ENCODE measurements at regions not wholly inside any gene's neighbourhood (a gene's known extent, or its start where the extent isn't known, plus 50 kb on each side); places are given as distances from the start of the nearest gene placed in this dataset.

GRCh38 chr6:153594871-153595270 is 444.2 kb upstream of the OPRM1 start:
- no peak overlapping the region for H2BK12ac ChIP-seq (ENCODE audit: low read depth, low read length)
- H3K4ac ChIP-seq (replicated peaks; ENCODE audit: insufficient read length, low read depth, low read length), result no peak overlapping the region
- no peak overlapping the region for H3K4me3 ChIP-seq (ENCODE audit: extremely low read depth in 1 of 4, insufficient read depth in 2 of 4, low read depth in 3 of 4, low read length in 4 of 4)
- H2AFZ ChIP-seq (ENCODE audit: low read length), result no peak overlapping the region; the same call in 1 of the 2 replicates
- 100% methylated on average over 1 of the region's 1 CpG; no CpG with 5 or more reads in 1 of the 2 experiments for WGBS, 2 experiments (ENCODE audit: extremely low coverage in 1 of 2, insufficient coverage in 1 of 2, insufficient read length in 1 of 2, insufficient replicate concordance in 2 of 2, low coverage in 1 of 2, low lambda C conversion rate in 2 of 2, missing lambda C conversion rate in 1 of 2)
- no peak overlapping the region for H3K14ac ChIP-seq (ENCODE audit: insufficient read length)
- H3K4me2 ChIP-seq (ENCODE audit: insufficient read depth in 1 of 2, low read depth in 2 of 2, low read length in 2 of 2), result no peak overlapping the region
- no peaks in the 10 kb centered on the region for H3K79me2 ChIP-seq (ENCODE audit: control insufficient read depth in 1 of 2, insufficient read depth in 2 of 2, low read length in 2 of 2)
- no peaks in the 10 kb centered on the region; a peak in 1 of 7 replicates for H3K27me3 ChIP-seq (replicated peaks in 1 of 4; ENCODE audit: control insufficient read depth in 3 of 4, extremely low read depth in 1 of 4, insufficient read depth in 3 of 4, low read length in 3 of 4)
- FAIRE-seq (no peak), DNase-seq (ENCODE audit: low read depth in 1 of 2, low spot score in 2 of 2) (no peak)
- POLR2A ChIA-PET (ENCODE audit: partially characterized antibody), result no interaction called here
- H3K9ac ChIP-seq (replicated peaks in 1 of 4; ENCODE audit: extremely low read depth in 1 of 4, low read depth in 3 of 4, low read length in 3 of 4), result no peak overlapping the region
- H3K9me3 ChIP-seq (ENCODE audit: insufficient read depth in 2 of 2, low read depth in 1 of 2, low read length in 1 of 2), result no peaks in the 10 kb centered on the region
- CTCF ChIA-PET (ENCODE audit: partially characterized antibody), result no interaction called here
- no peaks in the 10 kb centered on the region for H3K79me1 ChIP-seq (ENCODE audit: low read depth, low read length)
- no peaks in the 10 kb centered on the region for H3K36me3 ChIP-seq (ENCODE audit: control insufficient read depth in 2 of 4, insufficient read depth in 4 of 4, low read length in 3 of 4)
- H4K5ac ChIP-seq (ENCODE audit: insufficient read length, low read depth, low read length), result no peak overlapping the region
- H2BK120ac ChIP-seq (replicated peaks; ENCODE audit: low read depth, low read length), result no peak overlapping the region
- H2BK5ac ChIP-seq (ENCODE audit: low read depth, low read length), result no peak overlapping the region
- H3K18ac ChIP-seq (ENCODE audit: extremely low read depth, low read length), result no peak overlapping the region
- no peaks in the 10 kb centered on the region for H3K23me2 ChIP-seq (ENCODE audit: low read depth, low read length)
- no peak overlapping the region for H2BK20ac ChIP-seq (ENCODE audit: low read length)
- H4K20me1 ChIP-seq (replicated peaks in 1 of 2; ENCODE audit: control insufficient read depth in 1 of 2, insufficient read depth in 2 of 2, low read length in 2 of 2), result no peaks in the 10 kb centered on the region
- no peak overlapping the region for H4K8ac ChIP-seq (ENCODE audit: extremely low read depth, insufficient read depth, low read length)
- no peak overlapping the region for H2BK15ac ChIP-seq (ENCODE audit: low read length)
- no peak overlapping the region for H4K91ac ChIP-seq (replicated peaks; ENCODE audit: insufficient read length, low read length)
- H3K56ac ChIP-seq (replicated peaks; ENCODE audit: insufficient read length, low read depth, low read length), result no peak overlapping the region
- H3K23ac ChIP-seq (ENCODE audit: insufficient read length), result no peak overlapping the region
- no peak overlapping the region for H2AK5ac ChIP-seq (ENCODE audit: low read depth, low read length)
- H3K27ac ChIP-seq (ENCODE audit: low read depth, low read length), result no peak overlapping the region; the same call in 1 of the 2 replicates
- H3K4me1 ChIP-seq (replicated peaks in 1 of 4; ENCODE audit: control insufficient read depth in 3 of 4, insufficient read depth in 4 of 4, low read length in 3 of 4), result no peaks in the 10 kb centered on the region
- no peak for TF ChIP-seq SUZ12 (IDR thresholded peaks at IDR 0.05; ENCODE audit: low read length)
- no peak for TF ChIP-seq MAFK (IDR thresholded peaks at IDR 0.05; ENCODE audit: low read depth, low read length)
- TF ChIP-seq PHF8 (conservative IDR thresholded peaks at IDR 0.05; ENCODE audit: low read depth, low read length), result no peak
- TF ChIP-seq, protein P1, sequence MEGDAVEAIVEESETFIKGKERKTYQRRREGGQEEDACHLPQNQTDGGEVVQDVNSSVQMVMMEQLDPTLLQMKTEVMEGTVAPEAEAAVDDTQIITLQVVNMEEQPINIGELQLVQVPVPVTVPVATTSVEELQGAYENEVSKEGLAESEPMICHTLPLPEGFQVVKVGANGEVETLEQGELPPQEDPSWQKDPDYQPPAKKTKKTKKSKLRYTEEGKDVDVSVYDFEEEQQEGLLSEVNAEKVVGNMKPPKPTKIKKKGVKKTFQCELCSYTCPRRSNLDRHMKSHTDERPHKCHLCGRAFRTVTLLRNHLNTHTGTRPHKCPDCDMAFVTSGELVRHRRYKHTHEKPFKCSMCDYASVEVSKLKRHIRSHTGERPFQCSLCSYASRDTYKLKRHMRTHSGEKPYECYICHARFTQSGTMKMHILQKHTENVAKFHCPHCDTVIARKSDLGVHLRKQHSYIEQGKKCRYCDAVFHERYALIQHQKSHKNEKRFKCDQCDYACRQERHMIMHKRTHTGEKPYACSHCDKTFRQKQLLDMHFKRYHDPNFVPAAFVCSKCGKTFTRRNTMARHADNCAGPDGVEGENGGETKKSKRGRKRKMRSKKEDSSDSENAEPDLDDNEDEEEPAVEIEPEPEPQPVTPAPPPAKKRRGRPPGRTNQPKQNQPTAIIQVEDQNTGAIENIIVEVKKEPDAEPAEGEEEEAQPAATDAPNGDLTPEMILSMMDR (IDR thresholded peaks at IDR 0.05; ENCODE audit: control extremely low read depth in 1 of 3, insufficient read depth in 1 of 3, low read depth in 1 of 3, low read length in 3 of 3), result no peak
- TF ChIP-seq TAF7 (optimal IDR thresholded peaks at IDR 0.05; ENCODE audit: borderline replicate concordance, low read depth, low read length), result no peak
- TF ChIP-seq BCL11A (IDR thresholded peaks at IDR 0.05; ENCODE audit: low read depth in 2 of 2, low read length in 2 of 2), result no peak
- no peak for TF ChIP-seq CHD1 (IDR thresholded peaks at IDR 0.05; ENCODE audit: low read depth, low read length)
- no peak for TF ChIP-seq JUND (IDR thresholded peaks at IDR 0.05; ENCODE audit: low read length)
- no peak for TF ChIP-seq POLR2A (IDR thresholded peaks at IDR 0.05; ENCODE audit: control extremely low read depth in 1 of 2, low read depth in 2 of 2, low read length in 2 of 2)
- TF ChIP-seq POLR2AphosphoS5 (IDR thresholded peaks at IDR 0.05; ENCODE audit: low read depth, low read length), result no peak
- no peak for TF ChIP-seq ASH2L (IDR thresholded peaks at IDR 0.05; ENCODE audit: low read length)
- no peak for TF ChIP-seq CBX8 (IDR thresholded peaks at IDR 0.05; ENCODE audit: borderline replicate concordance, low read depth, low read length)
- no peak for TF ChIP-seq NANOG (IDR thresholded peaks at IDR 0.05; ENCODE audit: insufficient read depth, low read depth, low read length, poor library complexity, severe bottlenecking)
- TF ChIP-seq TCF12 (IDR thresholded peaks at IDR 0.05; ENCODE audit: low read depth, low read length), result no peak
